ENCODE measurements at regions not wholly inside any gene's neighbourhood (a gene's known extent, or its start where the extent isn't known, plus 50 kb on each side); places are given as distances from the start of the nearest gene placed in this dataset.

DNA sequence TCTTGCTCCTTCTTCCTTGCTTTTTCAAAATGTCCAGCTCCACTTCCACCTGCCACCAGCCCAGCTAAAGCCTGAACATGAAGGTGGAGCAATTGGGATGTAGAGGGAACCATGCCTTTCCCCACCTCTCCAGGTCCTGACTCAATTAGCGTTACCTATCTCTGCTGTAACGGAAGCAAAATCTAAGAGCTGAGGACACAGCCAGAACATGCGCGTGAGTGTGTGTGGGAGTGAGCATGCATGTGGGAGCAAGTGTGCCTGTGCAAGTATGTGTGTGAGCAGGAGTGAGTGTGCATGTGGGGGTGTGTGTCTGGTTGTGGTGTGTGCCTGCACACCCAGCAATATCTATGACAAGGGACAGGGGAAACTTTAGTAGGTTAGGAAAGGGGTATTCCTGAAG, 364.5 kb downstream of the MID1IP1 start:
- no peak for DNase-seq
- Histone ChIP-seq H3K4me3 (no peak overlapping the region), H3K36me3 (no peaks in the 10 kb centered on the region), H3K27me3 (peaks cover 0 to 5% (median 0%) of the 10 kb centered on the region in 4 donors), H3K4me1 (no peaks in the 10 kb centered on the region), H3K9me3 (no peaks in the 10 kb centered on the region), H3K27ac (no peak overlapping the region)
- TF ChIP-seq, protein P1, sequence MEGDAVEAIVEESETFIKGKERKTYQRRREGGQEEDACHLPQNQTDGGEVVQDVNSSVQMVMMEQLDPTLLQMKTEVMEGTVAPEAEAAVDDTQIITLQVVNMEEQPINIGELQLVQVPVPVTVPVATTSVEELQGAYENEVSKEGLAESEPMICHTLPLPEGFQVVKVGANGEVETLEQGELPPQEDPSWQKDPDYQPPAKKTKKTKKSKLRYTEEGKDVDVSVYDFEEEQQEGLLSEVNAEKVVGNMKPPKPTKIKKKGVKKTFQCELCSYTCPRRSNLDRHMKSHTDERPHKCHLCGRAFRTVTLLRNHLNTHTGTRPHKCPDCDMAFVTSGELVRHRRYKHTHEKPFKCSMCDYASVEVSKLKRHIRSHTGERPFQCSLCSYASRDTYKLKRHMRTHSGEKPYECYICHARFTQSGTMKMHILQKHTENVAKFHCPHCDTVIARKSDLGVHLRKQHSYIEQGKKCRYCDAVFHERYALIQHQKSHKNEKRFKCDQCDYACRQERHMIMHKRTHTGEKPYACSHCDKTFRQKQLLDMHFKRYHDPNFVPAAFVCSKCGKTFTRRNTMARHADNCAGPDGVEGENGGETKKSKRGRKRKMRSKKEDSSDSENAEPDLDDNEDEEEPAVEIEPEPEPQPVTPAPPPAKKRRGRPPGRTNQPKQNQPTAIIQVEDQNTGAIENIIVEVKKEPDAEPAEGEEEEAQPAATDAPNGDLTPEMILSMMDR (IDR thresholded peaks at IDR 0.05), result no peak
- FAIRE-seq, result no peak
- 88 to 97% methylated on average over 4 of the region's 4 CpGs for WGBS, 2 donors
- no peak for ATAC-seq
- intact Hi-C loops (cut with DNase I), result no loop called here

DNA sequence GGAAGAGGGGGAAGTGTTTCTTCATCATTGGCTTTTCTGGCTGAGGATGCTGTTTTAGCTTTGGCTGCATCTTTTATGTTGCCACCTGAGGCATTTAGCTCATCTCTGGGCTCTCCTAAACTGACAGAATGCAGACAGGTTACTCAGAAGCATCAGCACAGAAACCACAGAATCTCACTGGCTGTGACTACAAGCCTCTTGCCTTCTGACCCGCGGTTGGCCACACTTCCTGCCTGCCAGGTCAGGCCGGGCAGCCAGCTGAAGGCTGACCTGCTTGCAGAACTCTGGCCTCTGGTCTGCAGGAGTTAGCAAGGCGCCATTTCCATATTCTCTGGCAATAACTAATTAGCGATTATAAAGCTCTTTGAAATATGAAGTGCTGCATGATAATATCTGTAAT, 366.5 kb downstream of the MID1IP1 start:
- DNase-seq, result no peak
- no peaks in the 10 kb centered on the region for H3K27me3 ChIP-seq
- WGBS, 2 donors, result 63 to 68% methylated on average over 5 of the region's 5 CpGs

DNA sequence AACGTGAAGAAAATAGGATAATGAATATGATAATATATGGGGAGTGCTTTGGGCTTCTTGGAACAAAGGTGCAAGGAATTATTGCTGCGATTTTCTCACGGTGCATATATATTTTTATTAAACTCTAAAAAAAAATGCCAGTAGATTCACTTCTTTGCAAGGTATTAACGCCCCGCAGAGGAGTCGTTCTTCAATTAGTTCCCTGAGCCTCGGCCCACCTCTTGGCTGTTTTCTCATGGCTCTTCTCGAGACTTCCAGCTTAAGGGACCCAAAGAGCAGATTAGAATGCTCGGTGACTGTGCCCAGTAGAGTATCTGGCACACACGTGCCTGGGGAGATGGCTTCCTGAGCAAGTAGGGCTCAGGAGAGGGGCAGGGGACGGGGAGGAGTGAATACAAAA, 367.4 kb downstream of the MID1IP1 start:
- H3K27ac ChIP-seq, result no peak overlapping the region
- FAIRE-seq (no peak), DNase-seq (no peak), ATAC-seq (no peak)
- no peaks in the 10 kb centered on the region for H3K4me1 ChIP-seq
- H3K27me3 ChIP-seq, result no peaks in the 10 kb centered on the region
- intact Hi-C loops (cut with DNase I), result no loop called here
- H3K4me3 ChIP-seq, result no peak overlapping the region
- H3K9me3 ChIP-seq, result no peaks in the 10 kb centered on the region
- H3K36me3 ChIP-seq, result no peaks in the 10 kb centered on the region
- TF ChIP-seq, protein P1 (IDR thresholded peaks at IDR 0.05), result no peak
- 66 to 83% methylated on average over 11 of the region's 11 CpGs for WGBS, 2 donors

More for the DNA sequence above, 366.5 kb downstream of the MID1IP1 start:
- FAIRE-seq (no peak), ATAC-seq (no peak)
- H3K4me3 ChIP-seq, result no peak overlapping the region
- TF ChIP-seq, protein P1 (IDR thresholded peaks at IDR 0.05), result no peak
- no peaks in the 10 kb centered on the region for H3K36me3 ChIP-seq
- H3K27ac ChIP-seq, result no peak overlapping the region
- no peaks in the 10 kb centered on the region for H3K4me1 ChIP-seq
- intact Hi-C loops (cut with DNase I), result no loop called here
- no peaks in the 10 kb centered on the region for H3K9me3 ChIP-seq

DNA sequence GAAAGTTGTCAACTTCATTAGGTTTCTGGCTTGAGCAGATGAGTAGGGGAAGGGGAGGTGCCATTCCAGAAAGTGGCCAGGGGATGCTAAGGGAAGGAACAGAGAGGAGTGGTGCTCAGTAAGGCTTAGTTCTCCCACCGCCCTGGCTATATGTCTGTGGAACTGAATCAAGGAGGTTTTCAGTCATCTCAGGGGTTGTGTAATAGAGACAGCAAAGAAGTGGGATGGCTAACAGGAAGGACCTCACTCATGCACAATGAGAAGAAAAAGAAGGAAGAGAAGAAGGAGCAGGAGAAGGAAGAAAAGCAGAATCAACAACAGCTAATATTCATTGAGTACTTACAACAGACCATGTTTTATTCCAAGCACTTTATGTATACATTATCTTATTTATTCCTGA, 368.7 kb downstream of the MID1IP1 start:
- 93 to 96% methylated on average over 1 of the region's 1 CpG for WGBS, 2 donors
- no peak for ATAC-seq
- no peak for DNase-seq
- Histone ChIP-seq H3K4me3 (no peak overlapping the region), H3K36me3 (no peaks in the 10 kb centered on the region), H3K27me3 (no peaks in the 10 kb centered on the region), H3K4me1 (no peaks in the 10 kb centered on the region), H3K9me3 (no peaks in the 10 kb centered on the region), H3K27ac (no peak overlapping the region)
- TF ChIP-seq, protein P1 (IDR thresholded peaks at IDR 0.05), result no peak
- FAIRE-seq, result no peak
- intact Hi-C loops (cut with DNase I), result no loop called here

DNA sequence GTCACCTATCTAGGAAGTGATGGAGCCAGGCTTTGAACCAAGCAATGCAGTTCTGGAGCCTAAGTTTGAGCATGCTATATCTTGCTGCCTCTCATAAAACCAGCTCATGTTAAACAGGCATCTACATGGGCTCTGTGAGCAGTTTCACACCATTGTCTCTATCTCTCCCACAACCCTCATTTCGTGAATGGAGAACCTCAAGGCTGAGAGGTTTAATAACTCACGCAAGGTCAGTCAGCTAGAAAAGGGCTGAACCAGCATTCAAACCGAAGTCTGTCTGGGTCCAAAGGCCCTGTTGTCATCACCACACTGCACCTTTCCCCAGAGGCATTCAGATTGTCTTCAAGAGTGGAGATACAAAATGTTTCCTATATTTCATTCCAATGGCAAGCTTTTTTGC, 369.2 kb downstream of the MID1IP1 start:
- 75 to 87% methylated on average over 3 of the region's 3 CpGs for WGBS, 2 donors
- TF ChIP-seq, protein P1 (IDR thresholded peaks at IDR 0.05), result no peak
- DNase-seq (no peak), FAIRE-seq (no peak), ATAC-seq (no peak)
- Histone ChIP-seq H3K4me3 (no peak overlapping the region), H3K27me3 (no peaks in the 10 kb centered on the region), H3K9me3 (no peaks in the 10 kb centered on the region), H3K36me3 (no peaks in the 10 kb centered on the region), H3K27ac (no peak overlapping the region), H3K4me1 (peaks cover 0 to 4% (median 0%) of the 10 kb centered on the region in 3 donors)
- intact Hi-C loops (cut with DNase I), result no loop called here
